ENCODE measurements at regions not wholly inside any gene's neighbourhood (a gene's known extent, or its start where the extent isn't known, plus 50 kb on each side); places are given as distances from the start of the nearest gene placed in this dataset.

DNA sequence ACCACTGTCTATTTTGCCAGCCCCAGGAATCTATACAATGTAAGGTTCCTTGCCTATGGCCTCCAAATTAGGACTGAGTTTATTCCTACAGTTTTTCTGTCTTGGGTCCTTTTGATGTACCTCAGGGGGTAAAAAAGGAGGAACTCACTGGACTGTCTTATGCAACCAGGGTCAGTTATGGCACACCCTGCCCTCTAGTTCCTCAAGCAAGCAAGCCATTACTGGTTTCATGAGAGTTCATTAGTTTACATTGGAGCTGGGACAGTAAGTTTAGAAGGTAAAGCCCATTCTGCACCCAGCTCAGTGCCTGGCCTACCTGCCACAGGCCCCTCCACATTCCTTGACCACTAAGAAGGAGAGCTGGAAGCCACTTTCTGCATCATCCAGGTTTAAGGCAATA, 68.7 kb upstream of the WIPF1 start:
- no peak overlapping the region for H3K23ac ChIP-seq (ENCODE audit: low read length)
- H3K14ac ChIP-seq (ENCODE audit: low read length): peak overlapping the region; percentile 35
- no peak for DNase-seq

DNA sequence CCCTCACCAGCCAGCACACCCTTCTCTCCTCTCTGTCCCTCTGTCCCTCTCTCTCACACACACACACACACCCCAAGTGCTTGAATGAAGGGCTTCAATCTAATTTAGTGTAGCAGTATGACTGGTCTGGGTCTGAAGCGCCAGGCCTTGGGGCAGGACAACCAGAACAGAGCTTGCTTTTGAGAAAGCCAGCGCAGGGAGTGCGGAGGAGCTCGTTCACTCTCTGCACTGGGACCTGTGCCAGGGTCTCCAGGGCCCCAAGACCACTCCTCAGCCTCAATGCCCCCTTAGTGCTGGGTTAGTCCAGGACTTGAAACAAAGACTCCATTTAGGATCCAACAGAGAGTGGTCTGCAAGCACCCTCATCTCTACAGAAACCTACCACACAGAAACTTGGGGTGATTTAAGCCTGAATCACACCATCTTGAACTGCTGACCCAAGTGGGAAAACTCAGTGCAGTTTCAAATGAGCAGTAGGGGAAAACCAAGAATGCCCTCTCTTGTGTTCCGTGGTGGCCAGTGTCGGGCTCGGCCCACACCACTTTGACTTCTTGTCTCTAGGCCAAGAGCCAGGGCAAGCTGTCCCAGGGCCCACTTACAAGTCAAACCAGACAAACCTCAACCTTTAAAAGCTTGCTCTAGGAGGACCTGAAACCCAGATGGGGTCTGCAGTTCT, 66.6 kb upstream of the WIPF1 start:
- no peak for DNase-seq
- Histone ChIP-seq H3K18ac (ENCODE audit: low read length) (peak overlapping the region; percentile 83), H4K8ac (ENCODE audit: low read depth, low read length) (peak overlapping the region; percentile 17), H3K23ac (ENCODE audit: low read length) (no peak overlapping the region), H2BK12ac (ENCODE audit: low read length) (no peak overlapping the region), H4K91ac (ENCODE audit: low read depth, low read length) (no peak overlapping the region), H3K14ac (ENCODE audit: low read length) (peak overlapping the region; percentile 39), H3K9me3 (ENCODE audit: insufficient read depth, low read depth, low read length) (no peaks in the 10 kb centered on the region), H2AK5ac (ENCODE audit: low read length) (no peak overlapping the region), H3K4me3 (ENCODE audit: low read depth, low read length) (no peak overlapping the region), H3K27ac (ENCODE audit: low read depth, low read length) (no peak overlapping the region), H3K27me3 (ENCODE audit: insufficient read depth, low read length) (no peaks in the 10 kb centered on the region), H2AFZ (ENCODE audit: insufficient read depth, low read length, poor library complexity) (no peak overlapping the region), H3K4me2 (ENCODE audit: low read length) (no peak overlapping the region), H3K4me1 (ENCODE audit: control insufficient read depth in 1 of 2, insufficient read depth in 2 of 2, low read length in 2 of 2) (peaks cover 31 to 41% of the 10 kb centered on the region in 2 experiments), H4K12ac (ENCODE audit: low read depth, low read length) (no peak overlapping the region), H3K9ac (ENCODE audit: low read length) (no peak overlapping the region), H3K79me2 (ENCODE audit: control insufficient read depth, insufficient read depth, low read length, poor library complexity) (peaks cover 8% of the 10 kb centered on the region), H3K36me3 (ENCODE audit: control insufficient read depth in 1 of 2, insufficient read depth in 2 of 2, low read length in 2 of 2) (peaks cover 3 to 19% of the 10 kb centered on the region in 2 experiments), H2BK120ac (ENCODE audit: insufficient read depth, low read length, poor library complexity) (no peak overlapping the region), H3K4ac (ENCODE audit: low read depth, low read length) (peak overlapping the region; percentile 88), H2BK5ac (ENCODE audit: low read depth, low read length, poor library complexity) (peak overlapping the region; percentile 6), H3K79me1 (ENCODE audit: low read length) (peaks cover 18% of the 10 kb centered on the region)
- WGBS (ENCODE audit: extremely low coverage, insufficient coverage, insufficient read length): no CpG with 5 or more reads among the region's 7 CpGs

More for the DNA sequence above, 68.7 kb upstream of the WIPF1 start:
- Histone ChIP-seq H3K18ac (ENCODE audit: low read length) (peak overlapping the region; percentile 25), H3K36me3 (ENCODE audit: control insufficient read depth in 1 of 2, insufficient read depth in 2 of 2, low read length in 2 of 2) (peaks cover 0 to 8% of the 10 kb centered on the region in 2 experiments), H3K9me3 (ENCODE audit: insufficient read depth, low read depth, low read length) (no peaks in the 10 kb centered on the region), H4K12ac (ENCODE audit: low read depth, low read length) (peak overlapping the region; percentile 28), H3K27me3 (ENCODE audit: insufficient read depth, low read length) (no peaks in the 10 kb centered on the region), H3K4me3 (ENCODE audit: low read depth, low read length) (no peak overlapping the region), H3K4me1 (ENCODE audit: control insufficient read depth in 1 of 2, insufficient read depth in 2 of 2, low read length in 2 of 2) (peaks cover 45 to 55% of the 10 kb centered on the region in 2 experiments), H2BK120ac (ENCODE audit: insufficient read depth, low read length, poor library complexity) (peak overlapping the region; percentile 68), H4K8ac (ENCODE audit: low read depth, low read length) (no peak overlapping the region), H3K27ac (ENCODE audit: low read depth, low read length) (peak overlapping the region; percentile 89), H2AK5ac (ENCODE audit: low read length) (no peak overlapping the region), H3K79me2 (ENCODE audit: control insufficient read depth, insufficient read depth, low read length, poor library complexity) (peaks cover 11% of the 10 kb centered on the region), H3K9ac (ENCODE audit: low read length) (no peak overlapping the region), H3K79me1 (ENCODE audit: low read length) (peaks cover 23% of the 10 kb centered on the region), H3K4me2 (ENCODE audit: low read length) (no peak overlapping the region), H2BK12ac (ENCODE audit: low read length) (peak overlapping the region; percentile 6), H2AFZ (ENCODE audit: insufficient read depth, low read length, poor library complexity) (no peak overlapping the region), H3K4ac (ENCODE audit: low read depth, low read length) (peak overlapping the region; percentile 86), H2BK5ac (ENCODE audit: low read depth, low read length, poor library complexity) (no peak overlapping the region), H4K91ac (ENCODE audit: low read depth, low read length) (peak overlapping the region; percentile 69)

DNA sequence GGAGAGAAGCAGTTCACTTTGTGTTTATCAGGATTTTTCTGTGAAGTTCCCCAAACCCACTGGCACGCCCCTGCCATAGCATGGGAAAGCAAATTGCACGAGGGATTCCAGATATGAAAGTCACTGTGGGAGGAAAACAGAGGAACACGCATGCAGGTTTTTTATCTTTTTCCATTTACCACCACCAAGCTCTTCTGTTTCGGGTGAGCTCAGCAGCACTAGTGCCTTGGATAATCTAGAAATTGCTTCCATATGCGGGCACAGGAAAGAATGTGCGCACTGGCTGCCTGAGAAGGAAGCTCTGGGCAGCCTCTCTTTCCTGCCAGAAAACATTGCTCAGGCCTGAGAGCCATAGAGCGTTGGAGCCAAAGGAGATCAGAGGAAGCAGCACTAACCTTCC, 65.9 kb upstream of the WIPF1 start:
- no peak overlapping the region for H3K4ac ChIP-seq (ENCODE audit: low read depth, low read length)
- H3K27me3 ChIP-seq (ENCODE audit: insufficient read depth, low read length): no peaks in the 10 kb centered on the region
- no peak overlapping the region for H2BK5ac ChIP-seq (ENCODE audit: low read depth, low read length, poor library complexity)
- H2AFZ ChIP-seq (ENCODE audit: insufficient read depth, low read length, poor library complexity): no peak overlapping the region
- no peak overlapping the region for H4K8ac ChIP-seq (ENCODE audit: low read depth, low read length)
- H3K18ac ChIP-seq (ENCODE audit: low read length): no peak overlapping the region
- H3K27ac ChIP-seq (ENCODE audit: low read depth, low read length): no peak overlapping the region
- no peak overlapping the region for H2BK120ac ChIP-seq (ENCODE audit: insufficient read depth, low read length, poor library complexity)
- H3K79me1 ChIP-seq (ENCODE audit: low read length): peaks cover 18% of the 10 kb centered on the region
- no peak overlapping the region for H3K4me3 ChIP-seq (ENCODE audit: low read depth, low read length)
- no peak overlapping the region for H2AK5ac ChIP-seq (ENCODE audit: low read length)
- H3K4me2 ChIP-seq (ENCODE audit: low read length): no peak overlapping the region
- H3K9me3 ChIP-seq (ENCODE audit: insufficient read depth, low read depth, low read length): no peaks in the 10 kb centered on the region
- peak; percentile 46 to 67 for DNase-seq
- no peak overlapping the region for H3K14ac ChIP-seq (ENCODE audit: low read length)
- H4K12ac ChIP-seq (ENCODE audit: low read depth, low read length): no peak overlapping the region
- H3K36me3 ChIP-seq (ENCODE audit: control insufficient read depth in 1 of 2, insufficient read depth in 2 of 2, low read length in 2 of 2): peaks cover 3 to 21% of the 10 kb centered on the region in 2 experiments
- no CpG with 5 or more reads among the region's 7 CpGs for WGBS (ENCODE audit: extremely low coverage, insufficient coverage, insufficient read length)
- no peak overlapping the region for H3K23ac ChIP-seq (ENCODE audit: low read length)
- H3K79me2 ChIP-seq (ENCODE audit: control insufficient read depth, insufficient read depth, low read length, poor library complexity): peaks cover 8% of the 10 kb centered on the region
- H4K91ac ChIP-seq (ENCODE audit: low read depth, low read length): no peak overlapping the region
- peaks cover 28 to 39% of the 10 kb centered on the region in 2 experiments for H3K4me1 ChIP-seq (ENCODE audit: control insufficient read depth in 1 of 2, insufficient read depth in 2 of 2, low read length in 2 of 2)
- no peak overlapping the region for H2BK12ac ChIP-seq (ENCODE audit: low read length)
- no peak overlapping the region for H3K9ac ChIP-seq (ENCODE audit: low read length)

DNA sequence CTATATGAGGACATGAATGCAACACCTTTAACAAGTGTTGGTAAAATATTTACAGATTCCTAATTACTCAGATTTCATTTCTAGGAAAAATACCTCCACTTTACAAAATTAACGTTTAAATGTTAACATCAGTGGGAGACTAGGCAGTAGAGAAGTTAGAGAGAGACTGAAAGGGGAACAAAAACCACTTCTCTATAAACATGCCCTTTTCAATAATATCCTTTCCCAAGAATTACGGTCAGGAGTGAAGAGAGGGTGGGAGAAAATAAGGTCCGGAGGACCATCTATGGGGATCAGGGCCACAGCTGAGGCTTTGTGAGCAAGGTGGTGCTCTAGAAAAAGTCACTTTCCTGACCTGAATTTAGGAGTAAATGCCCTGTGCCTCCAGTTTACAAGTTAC, 65.3 kb upstream of the WIPF1 start:
- no peak overlapping the region for H4K12ac ChIP-seq (ENCODE audit: low read depth, low read length)
- no peak overlapping the region for H3K27ac ChIP-seq (ENCODE audit: low read depth, low read length)
- H3K18ac ChIP-seq (ENCODE audit: low read length): no peak overlapping the region
- no peaks in the 10 kb centered on the region for H3K9me3 ChIP-seq (ENCODE audit: insufficient read depth, low read depth, low read length)
- no peak overlapping the region for H3K4me3 ChIP-seq (ENCODE audit: low read depth, low read length)
- no peaks in the 10 kb centered on the region for H3K27me3 ChIP-seq (ENCODE audit: insufficient read depth, low read length)
- no peak overlapping the region for H3K4me2 ChIP-seq (ENCODE audit: low read length)
- H2BK120ac ChIP-seq (ENCODE audit: insufficient read depth, low read length, poor library complexity): no peak overlapping the region
- no peak overlapping the region for H2BK5ac ChIP-seq (ENCODE audit: low read depth, low read length, poor library complexity)
- H4K91ac ChIP-seq (ENCODE audit: low read depth, low read length): no peak overlapping the region
- no peak for DNase-seq
- H3K4me1 ChIP-seq (ENCODE audit: control insufficient read depth in 1 of 2, insufficient read depth in 2 of 2, low read length in 2 of 2): peaks cover 26 to 34% of the 10 kb centered on the region in 2 experiments
- peaks cover 8% of the 10 kb centered on the region for H3K79me2 ChIP-seq (ENCODE audit: control insufficient read depth, insufficient read depth, low read length, poor library complexity)
- peaks cover 17% of the 10 kb centered on the region for H3K79me1 ChIP-seq (ENCODE audit: low read length)
- H3K14ac ChIP-seq (ENCODE audit: low read length): no peak overlapping the region
- no peak overlapping the region for H3K9ac ChIP-seq (ENCODE audit: low read length)
- no peak overlapping the region for H3K23ac ChIP-seq (ENCODE audit: low read length)
- peak overlapping the region; percentile 19 for H3K4ac ChIP-seq (ENCODE audit: low read depth, low read length)
- H2AFZ ChIP-seq (ENCODE audit: insufficient read depth, low read length, poor library complexity): no peak overlapping the region
- peaks cover 3 to 23% of the 10 kb centered on the region in 2 experiments for H3K36me3 ChIP-seq (ENCODE audit: control insufficient read depth in 1 of 2, insufficient read depth in 2 of 2, low read length in 2 of 2)
- no peak overlapping the region for H2AK5ac ChIP-seq (ENCODE audit: low read length)
- H4K8ac ChIP-seq (ENCODE audit: low read depth, low read length): no peak overlapping the region
- WGBS (ENCODE audit: extremely low coverage, insufficient coverage, insufficient read length): no CpG with 5 or more reads among the region's 3 CpGs
- H2BK12ac ChIP-seq (ENCODE audit: low read length): no peak overlapping the region

Measured in trophoblast cell (in vitro differentiated cells and primary cell).